HG02852 (cell line): ENCODE measurements at regions not wholly inside any gene's neighbourhood (a gene's known extent, or its start where the extent isn't known, plus 50 kb on each side); places are given as distances from the start of the nearest gene placed in this dataset.

Experiments used
- ATAC-seq: cut with Tn5 transposase; IDR thresholded peaks from one replicate; pipeline ENCODE4 v1.9.1; 2021; ENCODE audit warnings: mild to moderate bottlenecking, moderate library complexity; ENCODE audit not compliant: unreplicated experiment

- no peak for ATAC-seq
Measured at GRCh38 chr20:40495956-40496355, 193.1 kb downstream of the MAFB start.

GRCh38 chr20:40494248-40494647 lies 194.8 kb downstream of the MAFB start:
- no peak for ATAC-seq

- ATAC-seq: no peak
Measured at GRCh38 chr20:40493549-40493948, 195.5 kb downstream of the MAFB start.

- ATAC-seq: no peak
Measured at GRCh38 chr20:40493071-40493470, 196.0 kb downstream of the MAFB start.

- ATAC-seq: no peak
Measured at GRCh38 chr20:40491009-40491590, 197.9 kb downstream of the MAFB start.

- no peak for ATAC-seq
Measured at GRCh38 chr20:40489886-40490285, 199.2 kb downstream of the MAFB start.

GRCh38 chr20:40488401-40488800 lies 200.6 kb downstream of the MAFB start:
- no peak for ATAC-seq

- no peak for ATAC-seq
Measured at GRCh38 chr20:40486297-40486696, 202.7 kb downstream of the MAFB start.

- ATAC-seq: no peak
Measured at GRCh38 chr20:40481743-40482458, 207.1 kb downstream of the MAFB start.

GRCh38 chr20:40481337-40481736 lies 207.7 kb downstream of the MAFB start:
- ATAC-seq: no peak

- ATAC-seq: no peak
Measured at GRCh38 chr20:40477805-40478204, 211.2 kb downstream of the MAFB start.

GRCh38 chr20:40476461-40476860 lies 212.6 kb downstream of the MAFB start:
- no peak for ATAC-seq

- no peak for ATAC-seq
Measured at GRCh38 chr20:40472905-40473304, 216.1 kb downstream of the MAFB start.

- no peak for ATAC-seq
Measured at GRCh38 chr20:40471261-40471629, 217.8 kb downstream of the MAFB start.

GRCh38 chr20:40470445-40471260 lies 218.4 kb downstream of the MAFB start:
- no peak for ATAC-seq

- no peak for ATAC-seq
Measured at GRCh38 chr20:40468759-40469158, 220.3 kb downstream of the MAFB start.

GRCh38 chr20:40467703-40468411 lies 221.2 kb downstream of the MAFB start:
- no peak for ATAC-seq

GRCh38 chr20:40467067-40467466 lies 222.0 kb downstream of the MAFB start:
- ATAC-seq: no peak

- no peak for ATAC-seq
Measured at GRCh38 chr20:40464731-40465208, 224.3 kb downstream of the MAFB start.

- ATAC-seq: no peak
Measured at GRCh38 chr20:40463171-40463570, 225.9 kb downstream of the MAFB start.

GRCh38 chr20:40462566-40462965 lies 226.5 kb downstream of the MAFB start:
- no peak for ATAC-seq
